Gastroesophageal sphincter (tissue), 3 donors: ENCODE measurements at regions not wholly inside any gene's neighbourhood (a gene's known extent, or its start where the extent isn't known, plus 50 kb on each side); places are given as distances from the start of the nearest gene placed in this dataset.

Source experiments
- POLR2A ChIP-seq, 2 donors: fragments of 450-650 bp; IDR thresholded peaks; one replicate each; pipeline ENCODE4 v1.6.1; 2017; ENCODE audit warnings: antibody characterized with exemption in 2 of 2, mild to moderate bottlenecking in 2 of 2, moderate library complexity in 1 of 2
- POLR2AphosphoS5 ChIP-seq: sonication (generic); formaldehyde crosslinking; IDR thresholded peaks from one replicate; pipeline ENCODE4 v1.6.1; 2017; ENCODE audit warnings: antibody characterized with exemption
- TF ChIP-seq, protein P1 (sequence below), 4 experiments: fragments of 200-600 bp in 2 of 4; fragments of 450-650 bp in 2 of 4; sonication (generic) in 1 of 4; IDR thresholded peaks; one replicate each; pipeline ENCODE4 v1.5.1; 2017 to 2019; ENCODE audit warnings: antibody characterized with exemption in 4 of 4, mild to moderate bottlenecking in 2 of 4, moderate library complexity in 2 of 4

DNA sequence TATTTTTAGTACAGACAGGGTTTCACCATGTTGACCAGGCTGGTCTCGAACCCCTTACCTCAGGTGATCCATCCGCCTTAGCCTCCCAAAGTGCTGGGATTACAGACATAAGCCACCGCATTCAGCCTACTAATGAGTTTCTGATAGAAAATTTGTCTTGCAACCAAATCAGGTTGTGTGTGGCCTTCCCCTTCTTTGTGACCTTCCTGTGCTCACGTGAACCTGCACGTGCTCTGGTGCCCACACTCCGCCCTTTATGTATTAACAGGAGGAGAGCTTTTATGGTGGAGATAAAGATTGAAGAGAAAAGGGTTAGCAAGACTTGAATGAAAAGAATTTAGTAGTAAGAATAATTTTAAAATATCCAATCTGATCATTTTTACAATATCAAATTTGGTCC, 343.5 kb upstream of the TMEM132C start:
- TF ChIP-seq POLR2A (IDR thresholded peaks at IDR 0.05): no peak
- TF ChIP-seq, protein P1, sequence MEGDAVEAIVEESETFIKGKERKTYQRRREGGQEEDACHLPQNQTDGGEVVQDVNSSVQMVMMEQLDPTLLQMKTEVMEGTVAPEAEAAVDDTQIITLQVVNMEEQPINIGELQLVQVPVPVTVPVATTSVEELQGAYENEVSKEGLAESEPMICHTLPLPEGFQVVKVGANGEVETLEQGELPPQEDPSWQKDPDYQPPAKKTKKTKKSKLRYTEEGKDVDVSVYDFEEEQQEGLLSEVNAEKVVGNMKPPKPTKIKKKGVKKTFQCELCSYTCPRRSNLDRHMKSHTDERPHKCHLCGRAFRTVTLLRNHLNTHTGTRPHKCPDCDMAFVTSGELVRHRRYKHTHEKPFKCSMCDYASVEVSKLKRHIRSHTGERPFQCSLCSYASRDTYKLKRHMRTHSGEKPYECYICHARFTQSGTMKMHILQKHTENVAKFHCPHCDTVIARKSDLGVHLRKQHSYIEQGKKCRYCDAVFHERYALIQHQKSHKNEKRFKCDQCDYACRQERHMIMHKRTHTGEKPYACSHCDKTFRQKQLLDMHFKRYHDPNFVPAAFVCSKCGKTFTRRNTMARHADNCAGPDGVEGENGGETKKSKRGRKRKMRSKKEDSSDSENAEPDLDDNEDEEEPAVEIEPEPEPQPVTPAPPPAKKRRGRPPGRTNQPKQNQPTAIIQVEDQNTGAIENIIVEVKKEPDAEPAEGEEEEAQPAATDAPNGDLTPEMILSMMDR (IDR thresholded peaks at IDR 0.05): no peak
- no peak for TF ChIP-seq POLR2AphosphoS5
